Heart right ventricle (tissue), 16 donors: ENCODE measurements at regions not wholly inside any gene's neighbourhood (a gene's known extent, or its start where the extent isn't known, plus 50 kb on each side); places are given as distances from the start of the nearest gene placed in this dataset.

Experiments used
- ATAC-seq, 8 donors: fragments of 200-7000 bp; cut with Tn5 transposase; one replicate each; pipeline ENCODE4 v1.9.1; 2020; ENCODE audit warnings: mild to moderate bottlenecking in 8 of 8, moderate library complexity in 8 of 8, moderate number of reproducible peaks in 1 of 8
- DNase-seq, 2 donors: peaks; one replicate each; pipeline ENCODE4 v3.0.0-alpha.2; 2020
- H3K27ac ChIP-seq, 10 donors: fragments of 200-600 bp; sonication (generic) in 2 of 10; one replicate each; pipeline versions ENCODE4 v1.5.0 to v1.8.0; 2020 to 2022; ENCODE audit warnings: mild to moderate bottlenecking in 3 of 10
- H3K27me3 ChIP-seq, 7 donors: fragments of 200-600 bp; one replicate each; pipeline ENCODE4 v1.8.0; 2021 to 2022; ENCODE audit warnings: mild to moderate bottlenecking in 2 of 7
- H3K36me3 ChIP-seq, 9 donors: fragments of 200-600 bp; sonication (generic) in 1 of 9; one replicate each; pipeline versions ENCODE4 v1.5.0 to v1.8.0; 2020 to 2022; ENCODE audit warnings: mild to moderate bottlenecking in 2 of 9
- H3K4me1 ChIP-seq, 9 donors: fragments of 200-600 bp; sonication (generic) in 1 of 9; one replicate each; pipeline versions ENCODE4 v1.5.0 to v1.8.0; 2020 to 2022; ENCODE audit warnings: mild to moderate bottlenecking in 4 of 9
- H3K4me3 ChIP-seq, 10 donors: fragments of 200-600 bp; sonication (generic) in 2 of 10; one replicate each; pipeline versions ENCODE4 v1.5.0 to v1.8.0; 2020 to 2022; ENCODE audit warnings: mild to moderate bottlenecking in 7 of 10, moderate library complexity in 2 of 10
- H3K9me3 ChIP-seq, 11 donors: fragments of 200-600 bp in 10 of 11; sonication (generic) in 2 of 11; one replicate each; pipeline versions ENCODE4 v1.5.0 to v1.8.0; 2013 to 2022; ENCODE audit warnings: mild to moderate bottlenecking in 2 of 11, control low read depth in 1 of 11, moderate library complexity in 1 of 11
- CTCF ChIP-seq, 9 donors: fragments of 200-600 bp; sonication (generic) in 2 of 9; IDR thresholded peaks; one replicate each; pipeline versions ENCODE4 v1.5.0 to v1.8.0; 2021 to 2022; ENCODE audit warnings: antibody characterized with exemption in 9 of 9, mild to moderate bottlenecking in 5 of 9, moderate library complexity in 1 of 9
- WGBS, 2 donors: extraction: QIAGEN DNeasy Blood & Tissue Kit; methylation state at CpG; one replicate each; pipeline ENCODE4 v1.1.7; 2013; ENCODE audit warnings: inconsistent platforms in 1 of 2; 5-methylcytosine and 5-hydroxymethylcytosine counted together
- intact Hi-C, 10 donors: fragments of 100-400 bp; cut with DNase I; formaldehyde crosslinking; loops; one replicate each; pipeline versions ENCODE4 v1.11.1 to v1.14.2; 2022
- donor health status: Arrhythmogenic right ventricular cardiomyopathy.
- donor health status: ischemic (EF 13 %, LVEDD 7.1; RV severe dilation, severe dysfunction).
- donor health status: healthy with polysubstance abuse.
- donor health status: DM: no; HTN: yes; CAD: no.
- donor health status: DM: no; HTN: no; CAD: no.
- donor health status: ischemic (EF 25% LVEDD 6.9; RV normal size, moderate dysfunction).
- donor health status: ischemic (EF 25% LVEDD 5.7; RV mildly dilated, moderate dysfunction).
- donor health status: healthy.
- donor health status: DM: yes; HTN: yes; CAD: no.
- donor health status: Ischemic cardiomyopathy.
- donor health status: ischemic (EF 35%, LVEDD 5.7; RV mildly dilated, moderate dysfunction).
- donor health status: nonischemic (EF 11% LVEDD 7.7; RV severe dilation, severe dysfunction).
- donor health status: DM: yes; HTN: yes; CAD: no.
- donor health status: PGD.
- donor health status: ischemic (EF 29% LVEDD 5.4; RV normal size, mild dysfunction).
- donor health status: nonischemic (EF 23%, LVEDD 6.1; RV moderate dilation, normal function).

- ATAC-seq (no peak), DNase-seq (no peak)
- intact Hi-C loops: no loop called here
- Histone ChIP-seq H3K4me1 (no peaks in the 10 kb centered on the region), H3K9me3 (no peaks in the 10 kb centered on the region), H3K4me3 (no peak overlapping the region), H3K27me3 (no peaks in the 10 kb centered on the region), H3K36me3 (no peaks in the 10 kb centered on the region), H3K27ac (no peak overlapping the region)
- WGBS, 2 donors: 63 to 76% methylated on average over 3 of the region's 3 CpGs
- no peak for TF ChIP-seq CTCF (IDR thresholded peaks at IDR 0.05)
Measured at GRCh38 chr13:72599178-72599743, 128.2 kb downstream of the MZT1 start.

DNA sequence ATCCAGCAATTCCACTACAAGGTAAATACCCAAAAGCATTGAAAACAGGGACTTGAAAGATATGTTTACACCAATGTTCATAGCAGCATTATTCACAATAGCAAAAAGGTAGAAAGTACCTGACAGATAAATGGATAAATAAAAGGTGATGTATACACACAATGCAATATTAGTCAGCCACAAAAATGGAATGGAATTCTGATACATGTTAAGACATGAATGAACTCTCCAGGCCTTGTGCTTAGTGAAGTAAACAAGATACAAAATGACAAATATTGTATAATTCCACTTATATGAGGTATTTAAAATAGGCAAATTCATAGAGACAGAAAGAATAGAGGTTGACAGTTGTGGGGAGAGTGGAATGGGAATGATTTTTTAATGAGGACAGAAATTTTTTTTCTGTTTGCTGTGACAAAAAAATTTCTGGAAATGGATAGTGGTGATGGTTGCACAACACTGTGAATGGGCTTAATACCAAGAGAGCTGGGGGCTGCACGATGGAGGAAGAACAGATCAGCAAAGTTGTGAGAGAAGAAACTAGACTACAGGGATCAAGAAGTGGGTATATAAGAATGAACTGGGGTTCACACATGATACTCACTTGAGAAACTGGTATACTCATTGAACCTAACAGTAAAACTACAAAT is 137.2 kb downstream of the MZT1 start:
- Histone ChIP-seq H3K9me3 (peaks cover 0 to 8% (median 0%) of the 10 kb centered on the region in 11 donors), H3K4me1 (no peaks in the 10 kb centered on the region), H3K27ac (no peak overlapping the region), H3K36me3 (no peaks in the 10 kb centered on the region), H3K4me3 (no peak overlapping the region), H3K27me3 (no peaks in the 10 kb centered on the region)
- WGBS, 2 donors: 88 to 90% methylated on average over 1 of the region's 1 CpG
- intact Hi-C loops: no loop called here
- no peak for ATAC-seq
- no peak for TF ChIP-seq CTCF (IDR thresholded peaks at IDR 0.05)
- no peak for DNase-seq

DNA sequence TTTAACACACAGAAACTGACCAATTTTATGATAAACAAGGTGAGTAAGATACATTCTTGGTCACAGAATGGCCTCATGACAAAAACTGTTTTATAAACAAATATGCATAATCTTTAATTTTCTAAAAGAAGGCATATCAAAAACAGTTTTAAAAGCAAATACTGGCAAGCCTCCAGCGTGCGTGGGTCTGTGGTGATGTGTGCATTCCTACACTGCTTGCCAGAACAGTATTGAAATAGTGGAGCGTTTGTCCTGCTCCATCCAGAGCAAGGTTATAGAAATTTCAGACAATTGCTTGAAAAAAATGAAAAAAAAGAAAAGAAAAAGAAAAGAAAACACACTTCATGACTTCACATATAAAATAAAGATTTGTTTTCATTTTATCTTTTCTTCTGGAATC is 140.9 kb downstream of the MZT1 start:
- ATAC-seq (no peak), DNase-seq (no peak)
- H3K9me3 ChIP-seq: peaks cover 0 to 8% (median 0%) of the 10 kb centered on the region in 11 donors
- no peak overlapping the region for H3K27ac ChIP-seq
- no peak for TF ChIP-seq CTCF (IDR thresholded peaks at IDR 0.05)
- H3K27me3 ChIP-seq: no peaks in the 10 kb centered on the region
- intact Hi-C loops: no loop called here
- no peaks in the 10 kb centered on the region for H3K4me1 ChIP-seq
- WGBS, 2 donors: 31 to 36% methylated on average over 3 of the region's 3 CpGs
- no peak overlapping the region for H3K4me3 ChIP-seq
- H3K36me3 ChIP-seq: no peaks in the 10 kb centered on the region

- no peaks in the 10 kb centered on the region for H3K4me1 ChIP-seq
- 82 to 90% methylated on average over 2 of the region's 2 CpGs for WGBS, 2 donors
- no peak for TF ChIP-seq CTCF (IDR thresholded peaks at IDR 0.05)
- no peaks in the 10 kb centered on the region for H3K9me3 ChIP-seq
- H3K36me3 ChIP-seq: no peaks in the 10 kb centered on the region
- intact Hi-C loops: no loop called here
- H3K4me3 ChIP-seq: no peak overlapping the region
- ATAC-seq (no peak), DNase-seq (no peak)
- no peak overlapping the region for H3K27ac ChIP-seq
- no peaks in the 10 kb centered on the region for H3K27me3 ChIP-seq
Measured at GRCh38 chr13:72585254-72585653, 142.2 kb downstream of the MZT1 start.
